AG08396 (cell line): ENCODE measurements at regions not wholly inside any gene's neighbourhood (a gene's known extent, or its start where the extent isn't known, plus 50 kb on each side); places are given as distances from the start of the nearest gene placed in this dataset.

Source experiments
- DNase-seq: peaks from one replicate; pipeline ENCODE4 v3.0.0; 2012; ENCODE audit warnings: low spot score, mixed read lengths

DNA sequence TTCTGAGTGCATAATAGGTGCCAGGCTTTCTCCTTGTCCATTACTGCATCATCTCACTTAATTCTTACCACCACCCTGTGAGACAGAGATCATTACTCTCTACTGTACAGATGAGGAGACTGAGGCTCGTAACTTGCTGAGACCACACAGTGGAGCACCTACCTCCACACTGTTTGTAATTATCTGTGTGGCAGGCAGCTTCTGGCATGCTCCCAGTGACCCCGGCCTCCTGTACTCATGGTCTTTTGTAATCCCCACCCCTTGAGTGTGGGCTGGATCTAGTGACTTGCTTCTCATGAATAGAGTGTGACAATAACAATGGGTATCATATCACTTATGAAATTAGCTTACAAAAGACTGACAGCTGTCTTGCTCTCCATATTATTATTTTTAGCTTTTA is 407.3 kb downstream of the MATN1 start:
- DNase-seq, result no peak

GRCh38 chr1:30315185-30315960 is 408.0 kb downstream of the MATN1 start:
- no peak for DNase-seq

GRCh38 chr1:30314591-30314990 is 408.8 kb downstream of the MATN1 start:
- no peak for DNase-seq

GRCh38 chr1:30313584-30313983 is 409.8 kb downstream of the MATN1 start:
- DNase-seq, result no peak

DNA sequence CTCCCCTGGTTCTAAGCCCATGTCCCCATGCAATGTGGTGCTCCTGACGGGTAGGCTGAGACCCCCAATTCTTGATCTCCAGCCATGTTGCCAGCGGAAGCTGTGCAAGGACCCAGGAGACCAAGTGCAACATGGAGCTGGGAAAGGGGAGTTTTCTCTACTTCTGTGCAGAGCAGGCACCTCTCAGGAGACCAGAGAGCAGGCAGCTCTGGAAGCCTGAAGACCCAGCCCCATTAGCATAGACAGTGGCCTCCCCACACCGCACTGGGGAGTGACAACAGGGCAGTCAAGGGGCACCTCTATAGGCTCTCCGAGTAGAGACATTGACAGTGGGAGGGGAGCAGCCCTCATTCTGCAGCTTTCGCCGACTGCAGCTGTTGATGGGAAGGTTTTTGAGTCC is 410.2 kb downstream of the MATN1 start:
- DNase-seq, result no peak

GRCh38 chr1:30312226-30312625 is 411.2 kb downstream of the MATN1 start:
- no peak for DNase-seq

GRCh38 chr1:30311749-30312148 is 411.6 kb downstream of the MATN1 start:
- DNase-seq, result no peak

DNA sequence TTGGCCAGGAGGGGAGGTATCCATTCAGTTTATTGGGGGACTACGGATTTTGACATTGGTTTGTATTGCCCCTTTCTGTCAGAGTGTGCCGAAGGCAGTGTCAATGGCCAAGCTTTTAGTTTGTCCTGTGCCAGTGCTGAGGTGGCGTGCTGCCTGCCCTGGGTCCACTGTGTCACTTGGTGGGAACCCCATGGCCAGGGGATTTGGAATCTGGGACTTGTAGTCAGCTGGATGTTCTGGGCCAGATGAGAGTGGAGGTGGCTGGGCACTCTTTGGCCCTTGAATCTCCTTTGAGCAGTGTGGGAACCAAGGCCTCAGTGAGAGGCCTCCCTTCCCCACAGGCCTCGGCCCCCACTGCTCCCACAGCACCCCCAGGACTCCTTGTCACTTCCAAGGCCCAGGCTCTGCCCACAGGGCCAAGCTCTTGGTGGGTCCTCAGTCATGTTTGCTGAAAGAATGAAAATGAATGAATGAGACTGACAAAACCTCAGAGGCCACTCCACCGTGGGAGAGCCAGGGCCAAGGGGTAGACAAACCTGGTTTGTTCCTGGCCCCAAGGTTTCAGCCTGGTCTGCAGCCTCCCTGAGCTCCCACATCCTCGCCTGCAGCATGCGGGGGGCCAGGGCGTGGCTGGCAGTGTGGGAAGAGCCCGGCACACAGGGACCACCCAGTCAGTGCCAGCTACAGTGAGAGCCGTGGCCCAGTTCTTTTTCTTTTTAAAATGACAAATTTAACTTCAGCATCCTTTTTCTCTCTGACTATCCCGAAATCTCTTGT is 412.2 kb downstream of the MATN1 start:
- DNase-seq, result no peak

DNA sequence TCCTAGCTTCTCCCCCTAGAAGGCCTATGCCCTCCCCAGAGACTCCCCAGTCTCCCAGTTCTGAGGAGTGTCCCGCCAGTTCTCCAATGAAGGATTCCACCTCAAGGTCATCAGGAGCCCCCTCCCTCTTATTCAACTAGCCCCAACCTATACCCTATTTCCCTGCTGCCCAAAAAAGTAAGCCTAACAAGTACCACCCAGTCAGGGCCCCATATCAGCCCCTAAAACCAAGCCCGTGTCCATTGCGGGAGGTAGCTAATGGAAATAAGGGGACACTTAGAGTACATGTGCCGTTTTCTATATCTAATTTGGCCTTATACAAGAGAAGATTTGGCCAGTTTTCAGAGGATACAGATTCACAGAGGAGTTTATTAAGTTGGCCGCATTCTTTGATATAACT is 416.2 kb downstream of the MATN1 start:
- DNase-seq, result no peak

DNA sequence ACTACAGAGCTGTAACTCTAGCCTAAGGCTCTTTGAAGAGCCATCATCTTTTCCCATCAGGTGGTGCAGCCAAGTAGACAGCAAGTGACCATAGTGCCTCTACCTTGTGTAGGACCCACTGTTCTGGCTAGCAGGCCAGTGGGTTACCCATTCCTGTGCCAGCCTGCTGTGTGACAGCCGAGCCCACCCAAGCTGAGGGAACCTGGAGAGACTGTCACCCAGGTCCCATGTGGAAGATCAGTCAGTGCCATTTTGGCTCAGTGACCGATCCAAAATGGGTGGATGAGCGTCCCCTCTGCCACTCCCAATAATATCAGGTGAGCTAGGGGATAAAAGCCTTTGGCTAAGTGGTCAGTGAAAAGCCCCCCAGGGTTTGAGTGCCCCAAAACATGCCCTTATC is 417.9 kb downstream of the MATN1 start:
- no peak for DNase-seq

GRCh38 chr1:30305061-30305460 is 418.3 kb downstream of the MATN1 start:
- DNase-seq, result no peak

- no peak for DNase-seq
Observed at GRCh38 chr1:30304080-30304479, 419.3 kb downstream of the MATN1 start.

DNA sequence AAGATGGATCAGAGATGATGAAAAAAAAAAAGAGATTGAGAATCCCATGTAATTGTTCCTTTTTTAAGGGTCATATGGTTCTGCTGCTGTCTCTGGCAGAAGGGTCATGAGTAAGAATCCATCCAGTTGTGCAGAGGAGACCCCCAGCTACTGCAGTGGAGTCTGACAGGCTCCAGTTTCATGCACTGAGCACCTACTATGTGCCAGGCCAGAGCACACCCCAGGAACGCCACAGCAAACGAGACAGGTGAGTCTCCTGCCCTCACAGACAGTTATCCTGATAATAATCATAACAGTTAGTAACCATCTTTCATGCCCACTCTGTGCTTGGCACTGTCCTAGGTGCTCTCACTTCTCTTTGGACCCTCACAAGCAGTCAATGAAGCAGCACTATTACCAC is 420.0 kb downstream of the MATN1 start:
- DNase-seq, result no peak

- no peak for DNase-seq
Observed at GRCh38 chr1:30302858-30303257, 420.5 kb downstream of the MATN1 start.

DNA sequence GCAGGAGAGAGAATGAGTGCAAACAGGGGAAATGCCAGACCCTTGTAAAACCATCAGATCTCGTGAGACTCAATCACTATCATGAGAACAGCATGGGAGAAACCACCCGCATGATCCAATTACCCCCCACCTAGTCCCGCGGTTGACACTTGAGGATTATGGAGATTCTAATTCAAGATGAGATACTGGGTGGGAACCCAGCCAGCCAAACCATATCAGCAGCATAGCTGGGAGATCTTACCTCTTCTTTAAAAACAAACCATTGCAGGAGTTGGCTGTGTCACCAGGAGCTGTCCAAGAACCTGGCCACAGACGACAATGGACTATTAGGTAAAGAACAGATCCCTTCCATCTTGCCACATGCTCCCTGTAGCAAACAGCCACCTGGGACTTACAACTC is 422.7 kb downstream of the MATN1 start:
- DNase-seq, result no peak

DNA sequence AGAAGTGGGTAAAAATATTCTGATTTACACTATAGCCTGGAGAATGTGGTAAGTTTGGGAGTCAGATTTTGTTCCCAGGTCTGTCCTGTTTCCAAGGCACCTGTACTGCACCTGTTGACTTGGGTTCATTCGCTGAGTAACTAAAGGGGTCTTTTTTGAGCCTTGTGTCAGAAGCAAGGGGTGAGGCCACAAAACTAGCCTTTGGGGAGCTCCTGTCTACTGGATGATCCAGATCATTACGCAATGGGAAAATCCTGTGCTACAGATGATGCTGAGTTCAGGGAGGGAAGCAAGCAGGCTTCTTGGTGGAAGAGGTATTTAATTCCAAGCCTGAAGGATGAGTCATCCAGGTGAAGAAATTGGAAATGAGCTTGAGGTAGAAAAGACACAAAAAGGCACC is 424.0 kb downstream of the MATN1 start:
- no peak for DNase-seq

GRCh38 chr1:30295674-30296073 is 427.7 kb downstream of the MATN1 start:
- no peak for DNase-seq

GRCh38 chr1:30295266-30295665 is 428.1 kb downstream of the MATN1 start:
- DNase-seq, result no peak

DNA sequence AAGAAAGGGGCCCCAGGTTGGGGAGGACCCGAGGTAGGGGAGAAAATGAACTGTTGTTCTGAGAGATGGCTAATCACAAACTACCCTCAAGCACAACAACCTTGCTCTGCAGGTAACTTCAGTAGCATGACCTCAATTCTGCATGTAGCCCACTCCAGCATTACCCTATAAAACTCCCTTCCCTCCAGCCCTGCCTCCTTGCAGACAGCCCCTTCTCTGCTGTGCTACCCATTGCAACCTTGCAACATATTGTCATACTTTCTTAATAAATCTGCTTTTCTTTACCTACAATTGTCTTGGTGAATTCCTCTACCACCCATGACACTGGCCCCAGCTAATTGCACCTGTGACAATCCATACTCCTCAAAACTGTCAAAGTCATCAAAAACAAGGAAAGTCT is 428.9 kb downstream of the MATN1 start:
- DNase-seq, result no peak

GRCh38 chr1:30292451-30292850 is 430.9 kb downstream of the MATN1 start:
- no peak for DNase-seq

DNA sequence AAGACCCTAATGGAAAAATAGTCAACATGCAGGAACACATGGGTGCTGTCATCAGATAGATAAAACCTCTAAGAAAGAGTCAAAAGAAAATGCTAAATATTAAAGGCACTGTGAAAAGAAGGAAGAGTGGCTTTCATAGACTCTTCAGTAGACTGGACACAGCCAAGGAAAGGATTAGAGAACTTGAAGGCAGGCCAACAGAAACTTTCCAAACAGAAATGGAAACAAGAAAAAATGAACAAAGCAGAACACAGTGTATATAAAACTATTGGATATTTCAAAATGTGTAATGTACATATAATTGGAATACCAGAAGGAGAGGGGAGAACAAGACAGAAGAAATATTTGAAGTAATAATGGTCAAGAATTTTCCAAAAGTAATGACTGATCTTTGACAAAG is 431.9 kb downstream of the MATN1 start:
- no peak for DNase-seq

- DNase-seq, result no peak
Observed at GRCh38 chr1:30290581-30290980, 432.8 kb downstream of the MATN1 start.

GRCh38 chr1:30287976-30288375 is 435.4 kb downstream of the MATN1 start:
- no peak for DNase-seq
